SK-N-SH (cell line): ENCODE measurements at regions not wholly inside any gene's neighbourhood (a gene's known extent, or its start where the extent isn't known, plus 50 kb on each side); places are given as distances from the start of the nearest gene placed in this dataset.

ENCODE experiments used
- EP300 ChIP-seq, 2 experiments: IDR thresholded peaks; 2 replicates each; pipeline versions ENCODE4 v1.4.0 to v1.6.1; 2012; ENCODE audit warnings: borderline replicate concordance in 1 of 2, low read depth in 1 of 2, low read length in 1 of 2
- NFIC ChIP-seq: IDR thresholded peaks from 2 replicates; pipeline ENCODE4 v1.4.0; 2012; ENCODE audit warnings: borderline replicate concordance
- TF ChIP-seq, protein P1 (sequence below): fragments of 200-600 bp; sonication (generic); IDR thresholded peaks from 2 replicates; pipeline ENCODE4 v1.6.1; 2017; ENCODE audit warnings: antibody characterized with exemption, mild to moderate bottlenecking, moderate library complexity

- TF ChIP-seq, protein P1, sequence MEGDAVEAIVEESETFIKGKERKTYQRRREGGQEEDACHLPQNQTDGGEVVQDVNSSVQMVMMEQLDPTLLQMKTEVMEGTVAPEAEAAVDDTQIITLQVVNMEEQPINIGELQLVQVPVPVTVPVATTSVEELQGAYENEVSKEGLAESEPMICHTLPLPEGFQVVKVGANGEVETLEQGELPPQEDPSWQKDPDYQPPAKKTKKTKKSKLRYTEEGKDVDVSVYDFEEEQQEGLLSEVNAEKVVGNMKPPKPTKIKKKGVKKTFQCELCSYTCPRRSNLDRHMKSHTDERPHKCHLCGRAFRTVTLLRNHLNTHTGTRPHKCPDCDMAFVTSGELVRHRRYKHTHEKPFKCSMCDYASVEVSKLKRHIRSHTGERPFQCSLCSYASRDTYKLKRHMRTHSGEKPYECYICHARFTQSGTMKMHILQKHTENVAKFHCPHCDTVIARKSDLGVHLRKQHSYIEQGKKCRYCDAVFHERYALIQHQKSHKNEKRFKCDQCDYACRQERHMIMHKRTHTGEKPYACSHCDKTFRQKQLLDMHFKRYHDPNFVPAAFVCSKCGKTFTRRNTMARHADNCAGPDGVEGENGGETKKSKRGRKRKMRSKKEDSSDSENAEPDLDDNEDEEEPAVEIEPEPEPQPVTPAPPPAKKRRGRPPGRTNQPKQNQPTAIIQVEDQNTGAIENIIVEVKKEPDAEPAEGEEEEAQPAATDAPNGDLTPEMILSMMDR = no peak
- TF ChIP-seq EP300 (IDR thresholded peaks at IDR 0.05; ENCODE audit: borderline replicate concordance in 1 of 2, low read depth in 1 of 2, low read length in 1 of 2) (no peak), NFIC (no peak)
Measured at GRCh38 chr1:238913210-238913609, 473.2 kb upstream of the CHRM3 start.
